ENCODE measurements at regions not wholly inside any gene's neighbourhood (a gene's known extent, or its start where the extent isn't known, plus 50 kb on each side); places are given as distances from the start of the nearest gene placed in this dataset.

DNA sequence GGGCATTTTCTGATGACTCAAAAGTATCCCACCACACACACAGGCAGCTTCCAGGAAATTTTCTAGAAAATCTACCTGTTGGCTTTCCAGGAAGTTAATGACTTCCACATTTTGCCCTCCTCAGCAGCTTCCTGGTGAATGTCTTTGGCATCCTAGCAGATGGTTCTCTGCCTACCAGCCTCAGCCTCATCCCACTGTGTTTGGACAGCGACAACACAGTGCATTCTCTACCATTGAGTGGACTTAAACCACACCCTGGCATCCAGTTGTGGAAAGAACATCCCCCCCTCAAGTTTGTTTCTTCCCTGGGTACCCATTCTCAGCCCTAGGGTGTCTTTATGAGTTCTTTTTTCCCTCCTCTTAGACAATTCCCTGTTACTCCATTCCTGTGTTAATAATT lies 50.8 kb upstream of the GADL1 start:
- FAIRE-seq, result no peak

DNA sequence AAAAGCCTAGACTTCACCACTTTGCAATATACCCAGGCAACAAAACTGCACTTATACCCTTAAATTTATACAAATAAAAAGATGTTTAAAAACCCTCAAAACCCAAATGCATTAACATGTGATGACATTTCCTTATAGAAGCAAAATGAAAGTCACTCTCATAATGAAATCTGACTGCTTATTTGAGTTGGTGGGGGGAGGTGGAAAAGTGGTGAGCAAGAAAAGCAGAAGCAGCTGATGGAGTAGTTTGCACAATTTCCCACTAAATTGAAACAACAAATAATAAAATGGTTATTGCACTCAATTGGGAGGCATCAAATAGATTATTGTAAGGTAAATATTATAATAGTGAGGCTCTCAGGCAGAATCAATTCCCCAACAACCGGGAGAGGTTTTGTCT lies 54.0 kb upstream of the GADL1 start:
- no peak for FAIRE-seq

DNA sequence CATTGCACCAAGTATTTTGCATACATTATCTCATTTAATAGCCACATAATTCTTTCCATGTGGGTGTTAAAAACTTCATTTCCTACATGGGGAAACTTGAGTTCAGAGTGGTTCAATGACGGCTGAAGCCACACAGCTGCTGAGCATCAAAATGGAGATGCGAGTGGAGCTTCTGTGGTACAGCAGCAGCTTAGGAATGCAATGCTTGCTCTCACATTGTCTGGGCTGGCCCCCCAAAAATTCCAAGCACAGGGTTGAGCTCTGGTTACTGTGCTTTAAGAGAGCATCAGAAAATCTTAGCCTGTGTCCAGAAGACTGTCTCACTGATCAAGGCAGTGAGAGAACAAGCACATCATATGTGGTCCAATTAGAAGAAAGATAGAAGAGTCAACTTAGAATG lies 57.4 kb upstream of the GADL1 start:
- no peak for FAIRE-seq

DNA sequence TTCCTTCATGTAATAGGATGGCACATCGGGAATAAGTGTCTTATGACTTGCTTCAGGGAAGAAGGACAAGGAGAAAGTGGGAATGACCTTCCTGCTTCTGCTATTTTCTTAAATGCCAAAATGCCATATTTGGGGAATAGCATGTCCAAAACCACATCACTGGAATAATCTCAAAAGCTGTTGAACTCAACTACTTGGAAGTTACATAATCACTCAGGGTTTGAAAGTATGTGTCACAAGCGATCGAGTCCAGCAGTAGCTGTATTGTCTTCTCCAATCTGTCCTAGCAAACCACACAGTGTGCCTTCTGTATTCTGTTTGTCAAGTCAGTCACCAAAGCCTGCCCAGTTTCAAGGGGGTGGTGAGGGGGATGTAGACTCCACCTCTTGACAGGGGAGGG lies 58.3 kb upstream of the GADL1 start:
- FAIRE-seq, result no peak

DNA sequence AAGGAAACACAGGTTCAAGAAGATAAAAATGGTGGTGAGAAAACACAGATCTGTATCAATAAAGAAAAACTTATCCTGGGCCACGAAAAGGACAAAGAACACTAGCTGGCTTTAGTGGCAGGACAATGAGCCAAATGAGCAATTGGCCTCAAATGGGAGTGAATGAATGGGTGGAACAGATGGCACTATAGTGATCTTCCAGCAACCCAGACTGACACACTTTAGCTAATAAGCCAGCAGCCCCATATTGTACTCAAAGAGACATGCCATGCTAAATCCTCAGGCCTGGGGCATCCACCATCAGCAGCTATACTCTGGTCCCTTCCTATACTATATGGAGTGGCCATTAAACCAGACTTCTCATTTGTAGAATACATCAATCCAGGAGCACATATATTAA lies 60.0 kb upstream of the GADL1 start:
- FAIRE-seq, result no peak

DNA sequence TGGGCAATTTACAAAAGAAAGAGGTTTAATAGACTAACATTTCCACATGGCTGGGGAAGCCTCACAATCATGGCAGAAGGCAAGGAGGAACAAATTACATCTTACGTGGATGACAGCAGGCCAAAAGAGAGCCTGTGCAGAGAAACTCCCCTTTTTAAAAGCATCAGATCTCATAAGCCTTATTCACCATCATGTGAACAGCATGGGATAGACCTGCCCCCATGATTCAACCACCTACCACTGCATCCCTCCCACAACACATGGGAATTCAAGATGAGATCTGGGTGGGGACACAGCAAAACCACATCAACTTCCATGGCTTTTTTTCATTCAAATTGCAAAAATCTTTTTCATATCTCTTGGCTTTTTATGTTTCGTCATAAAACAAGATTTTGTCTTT lies 67.6 kb upstream of the GADL1 start:
- no peak for FAIRE-seq

DNA sequence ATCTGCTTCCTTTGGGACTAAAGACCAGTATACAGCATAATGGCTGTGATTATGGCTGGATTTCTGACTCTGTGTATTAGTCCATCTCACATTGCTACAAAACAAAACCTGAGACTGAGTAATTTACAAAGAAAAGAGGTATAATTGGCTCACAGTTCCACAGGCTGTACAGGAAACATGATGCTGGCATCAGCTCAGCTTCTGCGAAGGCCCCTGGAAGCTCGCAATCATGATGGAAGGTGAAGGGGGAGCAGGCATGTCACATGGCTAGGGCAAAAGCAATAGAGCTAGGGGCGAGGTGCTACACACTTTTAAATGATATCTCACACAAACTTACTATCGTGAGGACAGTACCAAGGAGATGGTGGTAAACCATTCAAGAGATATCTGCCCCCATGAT lies 68.0 kb upstream of the GADL1 start:
- FAIRE-seq, result no peak

DNA sequence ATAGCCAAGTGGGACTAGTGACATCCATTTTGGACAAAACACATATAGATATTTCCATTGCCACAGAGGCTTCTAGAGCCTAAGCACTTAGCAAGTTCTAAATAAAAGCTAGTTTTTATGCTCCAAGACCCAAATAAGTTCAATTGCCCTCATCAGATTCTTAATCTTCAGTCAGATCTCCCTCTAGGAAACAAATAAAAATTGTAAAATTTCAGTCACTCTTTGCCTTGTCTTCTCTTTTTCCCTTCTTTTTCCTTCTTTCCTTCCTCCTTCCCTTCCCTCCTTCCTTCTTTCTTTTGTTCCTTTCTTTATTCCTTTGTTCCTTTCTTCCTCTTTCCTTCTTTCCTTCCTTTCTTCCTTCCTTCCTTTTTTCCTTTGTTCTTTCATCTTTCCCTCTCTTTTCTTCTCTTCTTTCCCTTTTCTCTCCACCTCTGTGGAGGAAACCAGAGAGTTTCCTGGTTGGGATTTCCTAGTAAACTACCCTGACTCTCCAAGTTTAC lies 68.8 kb upstream of the GADL1 start:
- no peak for FAIRE-seq

DNA sequence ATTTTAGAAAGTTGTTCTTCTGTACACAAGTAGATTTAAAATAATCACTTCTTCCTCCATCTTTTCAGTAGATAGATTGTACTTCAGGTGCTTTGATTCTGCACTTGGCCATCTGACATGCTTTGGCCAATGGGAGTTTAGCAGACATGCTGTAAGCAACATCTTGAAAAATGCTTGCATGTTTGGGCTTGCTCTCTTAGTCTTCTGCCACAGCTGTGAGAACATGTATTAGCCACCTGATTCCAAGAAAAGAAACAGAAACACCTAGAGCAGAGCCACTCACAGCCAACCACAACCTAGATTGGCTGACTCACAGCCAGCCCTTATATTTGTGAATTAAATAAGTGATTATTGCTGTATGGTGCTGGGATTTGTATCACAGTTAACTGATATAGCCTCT lies 70.2 kb upstream of the GADL1 start:
- no peak for FAIRE-seq

DNA sequence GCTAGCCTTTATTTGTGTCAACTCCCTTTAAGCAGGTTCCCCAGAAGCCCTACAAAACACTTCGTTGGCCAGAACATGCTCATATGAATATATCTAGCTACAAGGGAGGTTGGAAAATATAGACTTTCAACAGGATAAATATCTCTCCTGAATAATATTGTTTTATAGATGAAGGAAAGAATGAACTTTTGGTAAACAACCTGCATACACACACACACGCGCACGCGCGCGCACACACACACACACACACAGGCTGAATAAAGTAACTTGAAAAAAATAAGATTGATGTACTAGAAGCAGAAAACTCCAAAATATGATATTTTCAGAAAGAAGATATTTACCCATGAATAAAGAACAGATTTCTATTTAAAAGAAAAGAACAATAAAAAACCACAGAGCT lies 72.4 kb upstream of the GADL1 start:
- no peak for FAIRE-seq

DNA sequence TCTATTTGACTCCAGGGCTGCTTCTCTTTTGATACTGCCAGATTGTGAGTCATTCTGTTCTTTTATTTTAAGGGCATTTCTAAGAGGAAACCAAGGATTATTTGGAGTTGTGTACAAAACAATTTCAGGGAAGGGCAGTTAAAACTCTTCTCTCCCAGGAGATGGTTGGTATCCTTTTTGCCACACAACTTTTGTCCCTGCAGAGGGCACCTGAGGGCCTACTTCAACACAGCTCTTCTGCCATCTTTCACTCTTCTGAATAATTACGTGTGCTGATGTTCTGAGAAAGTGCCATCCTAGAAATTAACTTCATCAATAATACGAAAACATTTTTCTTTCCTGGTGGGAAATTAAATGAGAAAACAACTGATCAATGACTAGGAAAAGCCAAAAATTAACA lies 75.7 kb upstream of the GADL1 start:
- no peak for FAIRE-seq

DNA sequence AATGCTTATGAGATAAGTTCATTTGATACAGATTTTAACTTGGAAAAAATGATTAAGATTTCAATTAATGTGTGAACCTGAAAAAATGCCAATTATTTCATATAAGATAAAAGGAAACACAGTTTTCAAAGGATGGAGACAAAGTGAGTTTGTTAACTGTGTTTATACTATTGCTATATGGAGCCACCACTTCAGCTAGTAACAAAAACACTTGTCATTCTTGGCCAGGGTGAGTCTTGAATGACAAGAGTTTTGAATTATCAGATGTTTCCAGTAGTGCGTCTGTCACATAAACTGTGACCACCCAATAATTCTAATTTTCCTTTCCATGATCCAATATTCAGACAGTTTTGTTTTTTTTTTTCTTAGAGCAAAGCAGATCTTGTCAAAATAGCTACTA lies 78.0 kb upstream of the GADL1 start:
- no peak for FAIRE-seq

DNA sequence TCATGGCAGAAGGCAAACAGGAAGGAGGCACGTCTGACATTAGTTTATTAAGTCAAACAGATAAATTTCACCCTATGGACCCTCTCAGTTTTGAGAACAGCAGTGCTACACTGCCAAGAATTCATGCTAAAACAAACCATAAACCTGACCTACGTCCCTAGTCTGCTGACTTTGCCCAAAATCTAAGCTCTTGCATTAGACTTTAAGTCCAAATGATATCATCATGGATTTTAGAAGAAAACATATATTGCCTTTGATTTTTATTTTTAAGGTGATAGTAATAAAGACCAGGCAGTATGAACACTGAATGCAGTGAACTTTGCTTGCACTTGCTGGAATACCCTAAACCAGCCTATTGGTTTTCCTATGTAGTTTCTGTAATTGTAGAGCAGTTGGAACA lies 79.6 kb upstream of the GADL1 start:
- FAIRE-seq, result no peak

DNA sequence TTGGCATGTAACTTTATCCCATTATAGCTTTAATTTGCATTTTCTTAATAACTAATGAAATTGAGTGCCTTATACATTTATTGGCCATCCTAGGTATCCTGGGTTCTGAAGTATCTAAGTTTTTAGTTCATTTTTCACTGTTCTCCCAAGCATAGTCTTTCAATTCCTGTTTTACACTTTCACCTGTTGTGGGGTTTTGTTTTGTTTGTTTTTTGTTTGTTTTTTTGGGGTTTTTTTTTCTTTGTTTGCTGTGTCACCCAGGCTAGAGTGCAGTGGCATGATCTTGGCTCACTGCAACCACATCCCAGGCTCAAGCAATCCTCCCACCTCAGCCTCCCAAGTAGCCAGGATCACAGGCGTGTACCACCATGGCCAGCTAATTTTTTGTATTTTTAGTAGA lies 83.1 kb upstream of the GADL1 start:
- FAIRE-seq, result no peak

DNA sequence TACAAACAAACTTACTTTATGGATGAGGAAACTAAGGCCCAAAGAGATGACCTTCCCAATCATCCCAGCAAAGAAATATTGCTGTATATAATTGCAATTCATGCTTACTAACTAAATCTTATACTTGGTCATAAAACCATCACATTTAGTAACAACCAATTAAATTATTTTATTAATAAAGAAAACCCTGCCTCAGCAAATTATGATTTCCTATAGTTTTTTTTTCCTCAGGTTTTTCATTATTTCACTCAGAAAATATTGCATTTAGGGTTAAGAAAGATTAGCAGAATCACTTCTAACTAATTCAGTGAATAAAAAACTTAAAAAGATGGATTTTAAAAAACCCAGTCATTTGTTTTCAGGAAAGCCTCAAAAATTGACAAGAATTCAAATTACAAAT lies 86.5 kb upstream of the GADL1 start:
- FAIRE-seq, result no peak

DNA sequence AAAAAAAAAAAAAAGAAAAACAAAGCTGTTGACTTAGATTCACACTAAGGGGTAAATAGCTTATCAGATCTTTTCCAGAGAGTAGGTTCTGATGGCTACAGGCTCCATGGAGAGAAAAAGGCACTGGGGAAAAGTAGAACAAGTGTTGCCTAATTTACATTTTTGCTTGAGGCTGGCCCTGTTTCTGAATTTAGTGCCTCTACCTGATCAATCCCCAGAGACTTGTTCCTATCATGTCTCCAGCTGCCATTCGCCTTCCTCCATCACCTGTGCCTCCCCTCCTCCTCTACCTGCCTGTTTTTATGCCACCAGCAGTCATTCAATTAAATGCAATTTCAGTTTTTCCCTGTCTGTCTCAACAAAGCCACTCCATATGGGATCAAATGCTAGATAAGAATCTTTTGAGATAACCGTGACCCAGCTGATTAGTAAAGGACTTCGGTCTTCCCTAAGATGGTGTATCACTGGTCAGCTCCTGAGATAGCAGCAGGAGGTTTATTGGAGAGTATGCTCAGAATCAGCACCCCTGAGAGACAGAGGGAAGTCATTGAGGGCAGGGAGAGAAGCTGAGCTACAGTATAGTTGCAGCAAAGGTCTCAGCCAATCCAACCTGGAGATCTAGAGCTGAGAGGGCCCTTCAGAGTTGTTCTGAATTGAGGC lies 88.1 kb upstream of the GADL1 start:
- FAIRE-seq, result no peak

DNA sequence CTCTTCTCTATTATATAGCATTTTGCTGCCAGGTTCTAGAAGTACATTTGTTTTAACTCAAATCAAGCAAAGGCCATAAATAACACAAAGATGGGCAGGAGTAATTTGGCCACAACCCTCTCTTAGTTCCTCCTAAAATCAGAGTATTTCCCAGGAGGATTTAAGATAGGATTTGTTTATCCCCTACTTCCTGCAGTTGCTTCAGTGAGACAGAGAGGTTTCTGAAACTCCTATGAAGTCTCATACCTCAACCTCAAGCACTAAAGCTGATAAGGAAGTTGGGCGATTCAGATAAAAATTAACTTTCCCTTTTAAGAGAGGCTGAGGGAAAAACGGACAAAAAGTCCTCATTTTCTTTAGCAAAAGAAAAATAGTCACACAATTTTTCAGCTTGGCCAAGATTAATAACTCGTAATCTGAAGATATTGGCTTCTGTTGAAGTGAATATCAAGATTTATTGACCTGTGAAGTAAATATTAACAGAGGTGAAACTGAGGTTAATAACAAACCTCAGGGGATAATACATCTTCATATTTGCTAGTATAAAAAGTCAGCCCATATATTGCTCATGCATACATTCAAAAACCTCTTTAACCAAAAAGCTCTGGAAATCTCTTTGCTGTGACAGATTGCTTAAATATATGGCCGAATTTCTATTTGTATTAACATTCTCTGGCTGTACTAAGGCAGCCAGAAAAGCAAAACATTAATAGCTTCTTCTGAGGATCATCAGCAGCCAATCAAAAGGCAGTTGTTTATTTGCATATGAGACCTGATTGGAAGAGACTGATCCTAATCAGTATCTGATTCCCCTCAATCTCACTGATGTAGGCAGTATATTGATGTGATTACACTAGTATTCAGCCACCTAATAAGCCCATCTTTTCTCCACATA lies 90.6 kb upstream of the GADL1 start:
- FAIRE-seq, result no peak

DNA sequence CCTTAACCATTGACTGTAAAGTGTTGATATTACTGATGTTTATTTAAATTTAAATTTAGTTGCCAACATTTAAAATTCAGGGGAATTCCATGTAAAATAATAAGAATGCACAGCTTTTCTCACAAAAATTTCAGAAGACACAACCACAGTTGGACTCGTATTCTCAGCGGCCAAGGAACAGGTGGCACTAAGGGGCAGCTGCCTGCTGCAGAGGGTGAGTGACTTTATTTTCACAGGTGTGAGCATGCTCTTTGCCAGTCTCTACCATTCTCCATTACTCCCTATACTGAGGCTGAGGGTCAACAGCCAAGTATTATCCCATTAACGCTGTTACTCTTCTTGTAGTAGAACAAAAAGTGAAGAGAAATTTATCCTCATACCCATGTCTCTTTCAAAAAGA lies 92.1 kb upstream of the GADL1 start:
- FAIRE-seq, result no peak

DNA sequence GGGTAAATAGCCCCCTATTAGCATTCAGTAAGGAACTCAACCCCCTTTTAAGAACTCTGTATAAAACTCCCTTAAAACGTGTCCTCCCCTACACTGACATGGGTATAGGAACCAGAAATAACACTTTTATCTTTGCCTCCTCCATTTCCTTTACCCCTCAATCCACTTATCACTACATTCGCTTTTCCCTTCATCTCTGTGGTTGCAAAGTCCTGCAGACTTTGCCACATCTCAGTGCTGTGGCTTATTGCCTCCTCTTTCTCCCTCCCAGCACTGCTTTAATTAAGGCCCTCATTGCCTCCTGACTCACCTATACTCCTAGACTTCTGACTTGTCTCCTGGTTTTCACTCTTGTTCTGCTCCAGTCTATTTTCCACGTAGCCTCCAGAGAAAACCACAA lies 94.3 kb upstream of the GADL1 start:
- no peak for FAIRE-seq

DNA sequence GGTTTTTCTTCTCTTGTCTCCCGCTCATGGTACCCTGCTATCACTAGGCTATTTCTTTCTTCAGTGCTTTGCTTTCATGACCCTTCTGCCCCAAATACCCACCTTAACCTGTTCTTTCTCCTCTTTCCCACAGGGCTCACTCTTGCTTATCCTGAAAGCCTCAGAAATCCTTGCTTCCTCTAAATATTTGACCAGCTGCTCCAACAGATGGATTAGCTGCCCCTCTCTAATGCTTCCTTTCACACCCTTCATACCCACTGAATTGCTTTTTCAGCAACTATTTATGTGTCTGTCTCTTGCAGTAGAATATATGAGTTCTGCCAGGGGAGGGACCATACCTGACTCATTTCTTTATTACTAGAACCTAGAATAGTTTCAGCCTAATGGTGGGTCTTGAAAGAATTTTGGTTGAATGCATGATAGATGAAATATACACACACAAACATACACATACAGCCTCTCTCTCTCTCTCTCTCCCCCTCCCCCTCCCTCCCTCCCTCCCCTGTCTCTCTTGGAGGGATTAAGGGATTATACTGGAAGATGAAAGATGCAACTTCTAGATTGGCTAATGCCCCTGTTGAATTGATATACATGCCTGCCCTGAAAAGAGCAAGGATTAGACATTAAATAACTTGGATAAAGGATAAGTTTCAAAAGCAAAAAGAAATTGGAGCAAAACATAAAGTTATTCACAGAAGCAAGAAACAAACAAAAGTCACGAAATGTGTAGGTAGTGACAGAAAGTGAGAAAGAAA lies 95.0 kb upstream of the GADL1 start:
- no peak for FAIRE-seq

DNA sequence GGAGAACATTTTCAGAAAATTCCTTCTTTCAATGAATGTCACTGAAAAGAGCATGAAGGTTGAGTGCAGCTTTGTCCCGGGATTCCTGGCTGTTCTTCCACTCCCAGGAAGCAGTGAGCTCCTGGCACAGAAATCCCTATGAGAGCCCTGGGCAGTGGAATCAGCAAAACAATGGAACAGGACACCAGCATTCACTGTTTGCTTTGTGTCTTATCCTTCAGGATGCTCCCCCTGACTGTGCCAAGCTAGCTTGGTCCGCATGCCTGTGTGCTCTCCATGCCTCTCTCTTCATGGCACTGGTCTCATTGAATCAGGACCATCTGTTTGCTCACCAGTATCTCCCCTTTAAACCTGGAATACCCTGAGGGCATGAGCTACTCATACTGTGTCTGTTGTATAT lies 102.0 kb upstream of the GADL1 start:
- FAIRE-seq, result no peak

DNA sequence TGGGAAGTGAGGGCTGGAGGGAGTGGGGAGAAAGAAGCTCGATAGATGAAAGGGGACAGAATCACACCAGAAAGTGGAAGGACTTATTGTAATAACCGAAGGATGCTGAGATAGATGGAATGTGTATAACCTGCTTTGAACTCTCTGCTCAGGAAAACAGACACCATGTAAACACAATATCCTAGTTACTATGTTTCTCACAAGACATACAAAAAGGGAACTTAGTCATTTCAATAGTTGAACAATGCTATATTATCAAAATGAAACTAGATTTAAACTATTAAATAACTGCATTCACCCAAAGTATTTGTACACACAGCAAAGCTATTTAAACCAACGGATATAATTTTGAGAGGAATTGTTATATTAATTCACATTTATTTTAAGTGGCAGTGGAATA lies 108.3 kb upstream of the GADL1 start:
- no peak for FAIRE-seq

DNA sequence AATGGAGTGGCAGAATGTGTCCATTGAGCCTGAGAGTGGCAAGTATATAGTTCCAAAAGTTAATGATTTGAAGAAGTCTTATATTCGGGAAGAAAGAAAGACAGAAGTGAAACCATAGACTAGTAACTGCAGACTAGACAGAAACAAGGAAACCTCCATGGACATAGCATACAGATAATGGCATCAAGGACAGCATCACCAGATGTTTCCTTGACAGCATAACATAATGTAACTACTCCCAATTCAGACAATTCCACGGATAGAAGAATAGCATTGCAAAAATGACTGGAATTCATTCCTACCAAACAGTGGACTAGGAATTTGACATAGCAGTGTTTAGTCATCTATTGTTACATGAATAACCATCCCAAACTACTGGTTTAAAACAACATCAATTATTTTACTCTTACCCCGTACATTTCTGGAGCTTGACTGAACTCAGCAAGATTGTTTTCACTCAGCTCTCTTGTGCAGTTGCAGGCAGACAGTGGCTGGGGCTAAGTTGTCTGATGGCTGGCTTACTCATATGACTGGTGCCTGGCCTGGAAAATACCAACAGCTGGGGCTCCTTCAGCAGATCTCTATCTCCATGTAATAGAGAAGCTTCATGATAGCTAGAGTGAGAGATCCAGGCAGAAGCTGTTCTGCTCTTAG lies 109.7 kb upstream of the GADL1 start:
- FAIRE-seq, result no peak

All from TTC549 (cell line).